ENCODE measurements at regions not wholly inside any gene's neighbourhood (a gene's known extent, or its start where the extent isn't known, plus 50 kb on each side); places are given as distances from the start of the nearest gene placed in this dataset.
"Not testable (repeated sequence)": the region's sequence is repeated elsewhere in the genome, so short reads cannot be mapped to it uniquely, and the experiment has no call there.

DNA sequence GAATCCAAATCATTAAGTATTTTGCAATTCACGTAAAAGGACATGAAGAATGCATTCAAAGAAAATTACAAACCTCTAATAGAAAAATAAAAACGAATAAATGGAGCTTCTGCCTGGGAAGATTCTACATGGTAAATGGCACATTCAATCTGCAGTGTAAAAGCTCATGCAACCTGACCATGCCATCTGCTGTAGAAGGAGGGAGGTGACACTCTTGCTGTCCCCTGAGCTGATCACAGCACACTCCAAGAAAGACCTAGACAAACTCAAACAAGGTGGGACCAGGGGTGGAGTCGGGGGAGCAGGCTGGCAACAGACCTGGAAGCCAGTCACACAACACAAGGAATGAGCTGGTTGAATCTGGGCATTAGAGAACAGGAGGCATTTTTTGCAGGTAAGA, 101.8 kb downstream of the BDH1 start:
- no peak for TF ChIP-seq EZH2phosphoT487 (IDR thresholded peaks at IDR 0.05; ENCODE audit: low read depth)
- TF ChIP-seq, protein P1, sequence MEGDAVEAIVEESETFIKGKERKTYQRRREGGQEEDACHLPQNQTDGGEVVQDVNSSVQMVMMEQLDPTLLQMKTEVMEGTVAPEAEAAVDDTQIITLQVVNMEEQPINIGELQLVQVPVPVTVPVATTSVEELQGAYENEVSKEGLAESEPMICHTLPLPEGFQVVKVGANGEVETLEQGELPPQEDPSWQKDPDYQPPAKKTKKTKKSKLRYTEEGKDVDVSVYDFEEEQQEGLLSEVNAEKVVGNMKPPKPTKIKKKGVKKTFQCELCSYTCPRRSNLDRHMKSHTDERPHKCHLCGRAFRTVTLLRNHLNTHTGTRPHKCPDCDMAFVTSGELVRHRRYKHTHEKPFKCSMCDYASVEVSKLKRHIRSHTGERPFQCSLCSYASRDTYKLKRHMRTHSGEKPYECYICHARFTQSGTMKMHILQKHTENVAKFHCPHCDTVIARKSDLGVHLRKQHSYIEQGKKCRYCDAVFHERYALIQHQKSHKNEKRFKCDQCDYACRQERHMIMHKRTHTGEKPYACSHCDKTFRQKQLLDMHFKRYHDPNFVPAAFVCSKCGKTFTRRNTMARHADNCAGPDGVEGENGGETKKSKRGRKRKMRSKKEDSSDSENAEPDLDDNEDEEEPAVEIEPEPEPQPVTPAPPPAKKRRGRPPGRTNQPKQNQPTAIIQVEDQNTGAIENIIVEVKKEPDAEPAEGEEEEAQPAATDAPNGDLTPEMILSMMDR (IDR thresholded peaks at IDR 0.05; ENCODE audit: low read depth, low read length) = peak; percentile 60
- no peaks in the 10 kb centered on the region for H3K9me3 ChIP-seq (ENCODE audit: insufficient read depth, low read length)
- H3K36me3 ChIP-seq (replicated peaks; ENCODE audit: low read depth, low read length) = no peaks in the 10 kb centered on the region
- H3K27ac ChIP-seq (ENCODE audit: low read length) = no peak overlapping the region
- no peak overlapping the region for H3K4me3 ChIP-seq (ENCODE audit: low read length)
- H4K20me1 ChIP-seq (ENCODE audit: insufficient read depth, low read length) = no peaks in the 10 kb centered on the region
- no peak overlapping the region for H3K9ac ChIP-seq (ENCODE audit: low read length)
- H3K79me2 ChIP-seq (ENCODE audit: low read length) = no peaks in the 10 kb centered on the region
- peaks cover 15% of the 10 kb centered on the region for H3K27me3 ChIP-seq (ENCODE audit: low read depth, low read length)
- no peak overlapping the region for H2AFZ ChIP-seq (ENCODE audit: low read depth, low read length)
- no peak overlapping the region for H3K4me2 ChIP-seq (ENCODE audit: low read length)
- peaks cover 5% of the 10 kb centered on the region; the same call in 1 of the 2 replicates for H3K4me1 ChIP-seq (ENCODE audit: low read length)

DNA sequence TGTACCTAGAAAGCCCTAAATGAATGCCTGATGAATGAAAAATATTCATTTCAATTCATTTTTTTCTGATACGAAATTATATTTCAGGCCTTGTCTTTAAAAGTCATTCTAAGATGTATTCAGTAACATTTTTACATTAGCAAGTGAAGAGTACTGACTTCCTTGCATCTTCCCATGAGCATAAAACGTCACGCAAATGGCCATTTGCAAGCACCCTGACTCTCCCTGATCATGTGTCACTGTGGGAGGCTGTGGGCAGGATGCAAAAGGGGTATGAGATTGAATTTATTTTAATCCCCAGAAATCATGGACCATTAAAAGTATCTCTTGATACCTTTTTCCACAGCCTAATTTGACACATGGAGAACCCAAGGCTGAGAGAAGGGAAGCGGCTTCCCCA, 105.0 kb downstream of the BDH1 start:
- no peak overlapping the region for H3K27ac ChIP-seq (ENCODE audit: low read length)
- H3K4me1 ChIP-seq (ENCODE audit: low read length) = peaks cover 2% of the 10 kb centered on the region; the same call in 1 of the 2 replicates
- no peak overlapping the region for H3K4me2 ChIP-seq (ENCODE audit: low read length)
- H2AFZ ChIP-seq (ENCODE audit: low read depth, low read length) = no peak overlapping the region
- TF ChIP-seq, protein P1 (IDR thresholded peaks at IDR 0.05; ENCODE audit: low read depth, low read length) = no peak
- TF ChIP-seq EZH2phosphoT487 (IDR thresholded peaks at IDR 0.05; ENCODE audit: low read depth) = no peak
- H4K20me1 ChIP-seq (ENCODE audit: insufficient read depth, low read length) = no peaks in the 10 kb centered on the region
- no peak overlapping the region for H3K4me3 ChIP-seq (ENCODE audit: low read length)
- H3K27me3 ChIP-seq (ENCODE audit: low read depth, low read length) = peaks cover 9% of the 10 kb centered on the region
- H3K9ac ChIP-seq (ENCODE audit: low read length) = no peak overlapping the region
- H3K9me3 ChIP-seq (ENCODE audit: insufficient read depth, low read length) = no peaks in the 10 kb centered on the region
- H3K36me3 ChIP-seq (replicated peaks; ENCODE audit: low read depth, low read length) = no peaks in the 10 kb centered on the region
- H3K79me2 ChIP-seq (ENCODE audit: low read length) = no peaks in the 10 kb centered on the region

DNA sequence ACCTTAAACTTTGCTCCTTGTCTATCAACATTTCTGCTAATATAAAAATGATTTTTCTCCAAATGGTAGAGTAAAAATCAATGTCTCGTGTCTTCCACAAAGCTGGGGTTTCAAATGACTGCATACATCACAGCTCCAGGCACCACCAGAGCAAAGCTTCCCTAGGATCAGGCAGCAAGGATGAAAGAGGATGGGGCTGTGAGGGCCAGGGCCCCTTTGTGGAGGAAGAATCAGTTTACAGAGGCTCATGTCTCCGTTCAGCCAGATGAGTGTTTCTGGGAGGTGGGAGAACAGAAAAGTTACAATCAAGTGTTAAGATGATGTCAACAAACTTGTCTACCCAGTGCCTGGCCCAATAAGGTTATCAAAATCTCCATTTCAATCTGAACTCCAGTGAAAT, 105.5 kb downstream of the BDH1 start:
- TF ChIP-seq, protein P1 (IDR thresholded peaks at IDR 0.05; ENCODE audit: low read depth, low read length) = no peak
- Histone ChIP-seq H3K27me3 (ENCODE audit: low read depth, low read length) (peaks cover 6% of the 10 kb centered on the region), H3K9ac (ENCODE audit: low read length) (no peak overlapping the region), H2AFZ (ENCODE audit: low read depth, low read length) (no peak overlapping the region), H3K4me1 (ENCODE audit: low read length) (no peaks in the 10 kb centered on the region), H3K27ac (ENCODE audit: low read length) (no peak overlapping the region), H3K4me2 (ENCODE audit: low read length) (no peak overlapping the region), H3K36me3 (replicated peaks; ENCODE audit: low read depth, low read length) (no peaks in the 10 kb centered on the region), H4K20me1 (ENCODE audit: insufficient read depth, low read length) (no peaks in the 10 kb centered on the region), H3K9me3 (ENCODE audit: insufficient read depth, low read length) (no peaks in the 10 kb centered on the region), H3K4me3 (ENCODE audit: low read length) (no peak overlapping the region), H3K79me2 (ENCODE audit: low read length) (no peaks in the 10 kb centered on the region)

DNA sequence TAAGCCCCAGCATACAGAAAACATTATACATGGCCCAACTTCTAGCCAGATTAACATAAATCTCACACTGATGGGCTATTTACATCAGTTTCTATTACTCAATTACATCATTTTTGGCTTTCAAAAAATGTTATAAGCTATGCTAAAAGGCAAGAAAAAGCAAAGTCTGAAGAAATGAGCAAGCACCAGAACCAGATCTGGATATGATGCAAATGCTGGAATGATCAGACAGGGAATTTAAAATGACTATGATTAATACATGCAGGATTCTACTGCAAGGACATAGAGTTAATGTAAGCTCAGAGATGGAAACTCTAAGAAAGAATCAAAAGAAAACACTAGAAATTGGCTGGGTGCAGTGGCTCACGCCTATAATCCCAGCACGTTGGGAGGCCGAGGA, 106.6 kb downstream of the BDH1 start:
- not testable (repeated sequence) for H3K79me2 ChIP-seq (ENCODE audit: low read length); H3K27me3 ChIP-seq (ENCODE audit: low read depth, low read length); H3K27ac ChIP-seq (ENCODE audit: low read length); H3K4me2 ChIP-seq (ENCODE audit: low read length); H3K4me3 ChIP-seq (ENCODE audit: low read length); H3K9ac ChIP-seq (ENCODE audit: low read length); H2AFZ ChIP-seq (ENCODE audit: low read depth, low read length); H3K9me3 ChIP-seq (ENCODE audit: insufficient read depth, low read length); H4K20me1 ChIP-seq (ENCODE audit: insufficient read depth, low read length); H3K36me3 ChIP-seq (replicated peaks; ENCODE audit: low read depth, low read length); H3K4me1 ChIP-seq (ENCODE audit: low read length)

DNA sequence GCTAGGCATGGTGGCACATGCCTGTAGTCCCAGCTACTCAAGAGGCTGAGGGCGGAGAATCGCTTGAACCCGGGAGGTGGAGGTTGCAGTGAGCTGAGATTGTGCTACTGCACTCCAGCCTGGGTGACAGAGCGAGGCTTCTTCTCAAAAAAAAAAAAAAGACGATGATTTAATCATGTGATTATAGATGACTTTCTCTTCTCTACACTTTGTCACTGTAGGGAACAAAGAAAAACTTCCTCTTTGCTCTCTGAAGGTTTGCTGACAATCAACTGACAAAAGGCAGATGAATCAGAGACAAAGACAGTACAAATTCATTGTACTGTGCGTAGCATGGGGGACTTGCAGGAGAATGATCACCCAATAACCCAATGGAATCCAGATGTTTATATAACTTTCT, 108.0 kb downstream of the BDH1 start:
- not testable (repeated sequence) for H3K27ac ChIP-seq (ENCODE audit: low read length); H3K4me2 ChIP-seq (ENCODE audit: low read length); H3K79me2 ChIP-seq (ENCODE audit: low read length); H4K20me1 ChIP-seq (ENCODE audit: insufficient read depth, low read length); H3K27me3 ChIP-seq (ENCODE audit: low read depth, low read length); H3K9ac ChIP-seq (ENCODE audit: low read length); H3K36me3 ChIP-seq (replicated peaks; ENCODE audit: low read depth, low read length); H2AFZ ChIP-seq (ENCODE audit: low read depth, low read length); H3K9me3 ChIP-seq (ENCODE audit: insufficient read depth, low read length); H3K4me3 ChIP-seq (ENCODE audit: low read length); H3K4me1 ChIP-seq (ENCODE audit: low read length)
